ENCODE measurements at regions not wholly inside any gene's neighbourhood (a gene's known extent, or its start where the extent isn't known, plus 50 kb on each side); places are given as distances from the start of the nearest gene placed in this dataset.

GRCh38 chr1:106223213-106223612 is 833.3 kb upstream of the PRMT6 start:
- H3K27ac ChIP-seq (ENCODE audit: low read length in 2 of 2), result no peak overlapping the region
- no peaks in the 10 kb centered on the region for H3K9me3 Mint-ChIP-seq (ENCODE audit: insufficient read depth)
- ATAC-seq (ENCODE audit: low read depth) (no peak), DNase-seq (no peak)
- H3K4me3 ChIP-seq (ENCODE audit: control extremely low read depth in 1 of 5, extremely low read depth in 1 of 5, insufficient read depth in 1 of 5, low read depth in 2 of 5, low read length in 4 of 5), result no peak overlapping the region
- H3K27ac Mint-ChIP-seq, result no peak overlapping the region
- H3K27me3 ChIP-seq (replicated peaks in 1 of 4; ENCODE audit: control extremely low read depth in 1 of 4, control insufficient read depth in 3 of 4, insufficient read depth in 4 of 4, low read length in 3 of 4), result no peaks in the 10 kb centered on the region
- H3K9me3 ChIP-seq (ENCODE audit: control extremely low read depth in 1 of 3, control insufficient read depth in 2 of 3, insufficient read depth in 1 of 3, low read length in 2 of 3), result no peaks in the 10 kb centered on the region
- no peak overlapping the region for H3K9ac ChIP-seq (ENCODE audit: low read length)
- no peaks in the 10 kb centered on the region for H3K4me1 ChIP-seq (ENCODE audit: control insufficient read depth in 2 of 2, insufficient read depth in 2 of 2, low read length in 2 of 2)
- no peaks in the 10 kb centered on the region for H3K4me1 Mint-ChIP-seq
- H3K79me2 ChIP-seq (ENCODE audit: control insufficient read depth, insufficient read depth, low read length), result no peaks in the 10 kb centered on the region
- no peak for TF ChIP-seq EZH2 (IDR thresholded peaks at IDR 0.05; ENCODE audit: borderline replicate concordance, insufficient read depth, low read depth, low read length, poor library complexity, severe bottlenecking)
- TF ChIP-seq CTCF (IDR thresholded peaks at IDR 0.05), result no peak
- H4K20me1 ChIP-seq (ENCODE audit: control insufficient read depth, insufficient read depth, low read length, poor library complexity, severe bottlenecking), result no peaks in the 10 kb centered on the region
- ChIA-PET POLR2A (no interaction called here), CTCF (no interaction called here)
- H2AFZ ChIP-seq (ENCODE audit: insufficient read depth, low read depth, low read length, poor library complexity, severe bottlenecking), result no peak overlapping the region
- H3K4me2 ChIP-seq (replicated peaks; ENCODE audit: low read depth, low read length, poor library complexity, severe bottlenecking), result no peak overlapping the region
- H3K4me3 Mint-ChIP-seq, result no peak overlapping the region
- H3K27me3 Mint-ChIP-seq, result no peaks in the 10 kb centered on the region
- intact Hi-C loops (cut with micrococcal nuclease), result no loop called here
- no peaks in the 10 kb centered on the region for H3K36me3 ChIP-seq (replicated peaks in 1 of 2; ENCODE audit: control extremely low read depth in 1 of 2, control insufficient read depth in 1 of 2, extremely low read depth in 1 of 2, insufficient read depth in 2 of 2, low read length in 1 of 2)
- WGBS (ENCODE audit: insufficient coverage), result no CpG with 5 or more reads among the region's 1 CpG

GRCh38 chr1:106224426-106224825 is 832.0 kb upstream of the PRMT6 start:
- H3K27ac ChIP-seq (ENCODE audit: low read length in 2 of 2), result no peak overlapping the region
- no peak for ATAC-seq (ENCODE audit: low read depth)
- intact Hi-C loops (cut with micrococcal nuclease), result no loop called here
- no peak overlapping the region for H3K9ac ChIP-seq (ENCODE audit: low read length)
- no peak overlapping the region for H3K27ac Mint-ChIP-seq
- H3K4me3 ChIP-seq (ENCODE audit: control extremely low read depth in 1 of 5, extremely low read depth in 1 of 5, insufficient read depth in 1 of 5, low read depth in 2 of 5, low read length in 4 of 5), result no peak overlapping the region
- H4K20me1 ChIP-seq (ENCODE audit: control insufficient read depth, insufficient read depth, low read length, poor library complexity, severe bottlenecking), result no peaks in the 10 kb centered on the region
- H2AFZ ChIP-seq (ENCODE audit: insufficient read depth, low read depth, low read length, poor library complexity, severe bottlenecking), result no peak overlapping the region
- ChIA-PET POLR2A (no interaction called here), CTCF (no interaction called here)
- no peak for TF ChIP-seq CTCF (IDR thresholded peaks at IDR 0.05)
- TF ChIP-seq EZH2 (IDR thresholded peaks at IDR 0.05; ENCODE audit: borderline replicate concordance, insufficient read depth, low read depth, low read length, poor library complexity, severe bottlenecking), result no peak
- H3K9me3 ChIP-seq (ENCODE audit: control extremely low read depth in 1 of 3, control insufficient read depth in 2 of 3, insufficient read depth in 1 of 3, low read length in 2 of 3), result no peaks in the 10 kb centered on the region
- no peaks in the 10 kb centered on the region for H3K79me2 ChIP-seq (ENCODE audit: control insufficient read depth, insufficient read depth, low read length)
- H3K27me3 Mint-ChIP-seq, result no peaks in the 10 kb centered on the region
- no peak overlapping the region for H3K4me2 ChIP-seq (replicated peaks; ENCODE audit: low read depth, low read length, poor library complexity, severe bottlenecking)
- DNase-seq, result no peak
- H3K4me3 Mint-ChIP-seq, result no peak overlapping the region
- H3K4me1 ChIP-seq (ENCODE audit: control insufficient read depth in 2 of 2, insufficient read depth in 2 of 2, low read length in 2 of 2), result no peaks in the 10 kb centered on the region
- no peaks in the 10 kb centered on the region for H3K9me3 Mint-ChIP-seq (ENCODE audit: insufficient read depth)
- WGBS (ENCODE audit: insufficient coverage), result no CpG with 5 or more reads among the region's 1 CpG
- H3K27me3 ChIP-seq (replicated peaks in 1 of 4; ENCODE audit: control extremely low read depth in 1 of 4, control insufficient read depth in 3 of 4, insufficient read depth in 4 of 4, low read length in 3 of 4), result no peaks in the 10 kb centered on the region
- H3K4me1 Mint-ChIP-seq, result no peaks in the 10 kb centered on the region
- no peaks in the 10 kb centered on the region for H3K36me3 ChIP-seq (replicated peaks in 1 of 2; ENCODE audit: control extremely low read depth in 1 of 2, control insufficient read depth in 1 of 2, extremely low read depth in 1 of 2, insufficient read depth in 2 of 2, low read length in 1 of 2)
